Upper lobe of left lung (tissue), 4 donors: ENCODE measurements at regions not wholly inside any gene's neighbourhood (a gene's known extent, or its start where the extent isn't known, plus 50 kb on each side); places are given as distances from the start of the nearest gene placed in this dataset.

ENCODE experiments used
- CTCF ChIP-seq, 6 experiments: fragments of 450-650 bp in 4 of 6; fragments of 200-600 bp in 2 of 6; sonication (generic) in 2 of 6; IDR thresholded peaks; one replicate each; pipeline ENCODE4 v1.5.1; 2016 to 2019; ENCODE audit warnings: antibody characterized with exemption in 6 of 6
- POLR2A ChIP-seq, 4 donors: fragments of 450-650 bp; IDR thresholded peaks; one replicate each; pipeline ENCODE4 v1.5.1; 2016 to 2017; ENCODE audit warnings: antibody characterized with exemption in 4 of 4, mild to moderate bottlenecking in 2 of 4

GRCh38 chr13:103788061-103788652 lies 721.9 kb upstream of the SLC10A2 start:
- TF ChIP-seq CTCF (IDR thresholded peaks at IDR 0.05) (no peak), POLR2A (IDR thresholded peaks at IDR 0.05) (no peak)
